GM18520 (cell line): ENCODE measurements at regions not wholly inside any gene's neighbourhood (a gene's known extent, or its start where the extent isn't known, plus 50 kb on each side); places are given as distances from the start of the nearest gene placed in this dataset.

Experiments
- ATAC-seq: cut with Tn5 transposase; IDR thresholded peaks from one replicate; pipeline ENCODE4 v1.9.1; 2021; ENCODE audit not compliant: unreplicated experiment

- no peak for ATAC-seq
Measured at GRCh38 chr7:155138204-155138603, 68.1 kb downstream of the HTR5A start.

- no peak for ATAC-seq
Measured at GRCh38 chr7:155141562-155141961, 71.4 kb downstream of the HTR5A start.

- ATAC-seq: no peak
Measured at GRCh38 chr7:155143381-155143780, 73.3 kb downstream of the HTR5A start.

DNA sequence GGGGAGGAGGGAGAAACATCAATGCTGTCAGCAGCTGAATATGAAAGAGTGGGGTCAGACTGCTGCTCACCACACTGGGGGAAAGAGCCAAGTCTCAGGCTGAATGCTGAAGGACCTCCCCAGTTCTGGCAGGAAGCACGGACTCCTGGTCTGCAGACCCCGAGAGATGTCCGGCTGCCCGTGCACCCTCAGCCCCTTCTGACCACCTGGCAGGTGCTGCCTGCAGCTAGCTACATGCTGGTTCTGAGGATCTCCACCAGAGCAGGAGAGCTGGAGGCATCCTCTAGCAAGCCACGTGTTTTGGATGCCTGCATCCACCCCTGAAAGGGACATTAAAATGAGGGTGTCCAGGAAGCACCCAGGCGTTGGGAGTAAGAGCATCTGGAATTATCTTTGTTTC is 74.2 kb downstream of the HTR5A start:
- no peak for ATAC-seq

GRCh38 chr7:155145477-155146255 is 75.5 kb downstream of the HTR5A start:
- no peak for ATAC-seq

DNA sequence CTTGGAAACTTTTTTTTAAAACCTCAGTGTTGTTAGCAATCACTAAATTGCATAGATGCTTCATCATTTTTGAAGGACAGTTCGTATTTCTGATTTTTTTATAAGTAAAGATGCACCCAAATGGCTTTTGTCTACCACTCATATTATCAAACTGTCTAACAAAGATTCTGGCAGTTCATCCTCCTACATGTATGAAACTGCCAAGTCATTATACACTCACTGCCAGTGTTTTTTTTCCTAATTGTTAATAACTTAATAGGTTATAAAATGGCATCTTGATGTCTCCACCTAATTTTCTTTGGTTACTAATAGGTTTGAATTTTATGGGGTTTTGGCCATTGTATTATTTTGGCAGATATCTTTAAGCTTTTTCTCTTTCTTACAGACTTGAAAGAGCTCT is 77.0 kb downstream of the HTR5A start:
- ATAC-seq: no peak

DNA sequence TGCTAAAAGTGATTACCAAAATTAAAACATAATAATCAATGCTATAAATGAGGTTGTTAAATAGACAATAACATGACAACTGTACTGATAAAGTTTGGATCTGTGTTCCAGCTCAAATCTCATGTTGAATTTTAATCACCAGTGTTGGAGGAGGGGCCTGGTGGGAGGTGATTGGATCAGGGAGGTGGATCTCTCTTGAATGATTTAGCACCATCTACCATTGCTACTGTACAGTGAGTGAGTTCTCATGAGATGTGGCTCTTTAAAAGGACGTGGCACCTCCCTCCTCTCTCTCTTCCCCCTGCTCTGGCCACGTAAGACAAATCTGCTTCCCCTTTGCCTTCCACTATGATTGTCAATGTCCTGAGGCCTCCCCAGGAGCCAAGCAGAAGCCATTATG is 77.5 kb downstream of the HTR5A start:
- ATAC-seq: no peak

DNA sequence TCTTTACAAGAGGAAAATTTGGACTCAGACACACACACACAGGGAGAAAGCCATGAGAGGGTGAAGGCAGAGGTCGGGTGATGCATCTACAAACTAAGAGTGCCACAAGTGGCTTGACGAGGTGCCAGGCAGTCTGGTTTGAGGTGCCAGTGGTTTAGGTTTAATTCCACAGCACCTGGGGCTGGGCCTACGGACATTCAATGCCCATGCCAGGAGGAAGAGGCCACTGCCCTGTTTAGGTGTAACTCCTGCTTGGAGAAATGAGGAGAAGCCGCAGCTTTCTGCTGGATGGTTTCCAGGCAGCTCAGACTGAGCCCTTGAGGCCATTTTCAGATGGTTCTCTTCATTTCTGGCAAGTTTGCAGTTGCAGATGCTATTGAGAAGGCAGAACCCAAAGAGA is 83.6 kb downstream of the HTR5A start:
- no peak for ATAC-seq

DNA sequence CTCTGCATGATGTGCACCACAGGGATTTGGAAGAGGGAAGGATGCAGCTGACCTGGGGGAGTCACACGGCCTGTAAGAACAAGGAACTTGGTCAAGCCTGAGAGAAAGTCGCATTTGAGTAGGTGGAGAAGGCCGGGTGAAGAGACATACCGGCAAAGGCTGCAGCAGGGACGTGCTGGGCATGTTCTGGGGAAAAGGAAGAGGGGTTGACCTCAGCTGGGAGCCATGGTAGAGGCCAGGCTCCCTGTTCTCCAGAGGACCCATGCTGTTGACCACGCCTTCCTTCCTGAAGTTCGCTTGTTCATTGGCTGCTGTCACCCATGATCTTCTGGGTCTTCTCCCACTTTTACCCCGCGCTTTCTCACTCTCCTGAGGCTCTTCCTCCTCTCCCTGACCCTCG is 84.5 kb downstream of the HTR5A start:
- ATAC-seq: no peak

DNA sequence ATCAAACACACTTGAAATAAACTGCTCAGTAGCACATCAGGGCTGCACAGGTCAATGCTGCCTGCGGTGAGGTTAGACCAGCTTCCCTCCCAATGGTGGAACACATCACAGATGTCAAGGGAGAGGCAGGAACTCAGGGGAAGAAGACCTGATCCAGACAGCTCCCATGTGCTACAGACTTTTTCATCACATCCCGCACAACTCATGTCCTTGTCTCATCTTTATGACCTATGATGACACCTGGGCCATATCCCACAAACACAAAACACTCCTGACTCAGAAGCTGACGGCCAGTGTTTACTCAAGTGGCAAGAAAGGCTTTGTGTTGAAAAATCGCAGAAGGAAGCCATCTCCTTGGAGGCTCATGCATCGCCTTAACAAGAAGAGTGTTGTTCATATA is 91.6 kb downstream of the HTR5A start:
- no peak for ATAC-seq

GRCh38 chr7:155162422-155162821 is 92.3 kb downstream of the HTR5A start:
- ATAC-seq: no peak

- no peak for ATAC-seq
Measured at GRCh38 chr7:155163696-155164095, 93.6 kb downstream of the HTR5A start.

DNA sequence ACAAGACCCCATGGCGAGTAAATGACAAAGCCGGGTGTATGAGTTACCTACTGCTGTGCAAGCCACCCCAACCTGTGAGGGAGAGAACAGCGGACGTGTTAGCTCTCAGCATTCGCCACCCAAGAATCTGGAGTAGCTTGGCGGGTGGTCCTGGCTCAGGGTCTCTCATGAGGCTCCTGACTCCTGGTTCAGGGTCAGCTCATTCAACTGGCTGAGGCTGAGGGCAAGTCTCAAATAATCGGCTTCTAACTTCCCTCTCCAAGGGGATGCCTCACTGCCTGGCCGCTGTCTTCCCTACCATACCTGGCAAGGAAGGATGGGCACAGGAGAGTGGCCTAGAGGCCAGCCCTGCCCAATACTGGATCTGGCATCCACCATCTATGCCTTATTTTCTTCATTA is 94.2 kb downstream of the HTR5A start:
- no peak for ATAC-seq

DNA sequence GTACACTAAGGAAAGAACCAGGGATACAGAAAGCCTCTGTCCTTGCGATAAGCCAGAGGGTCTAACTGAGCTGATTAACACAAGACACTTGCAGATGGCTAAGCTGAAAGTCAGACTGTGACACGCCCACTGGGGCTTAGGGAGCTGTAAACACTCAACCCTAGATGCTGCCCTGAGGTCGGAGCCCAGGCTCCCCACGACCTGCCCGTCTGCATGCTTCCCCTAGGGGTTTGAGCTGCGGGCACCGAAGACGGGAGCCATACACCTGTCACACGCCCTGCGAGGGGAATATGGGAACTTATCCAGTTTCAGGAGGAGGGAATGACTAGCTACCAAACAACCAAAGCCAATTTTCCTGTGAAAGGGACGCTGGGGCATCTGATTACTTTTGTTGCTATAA is 96.0 kb downstream of the HTR5A start:
- no peak for ATAC-seq

GRCh38 chr7:155166673-155167370 is 96.7 kb downstream of the HTR5A start:
- peak; percentile 97 for ATAC-seq

GRCh38 chr7:155167706-155168365 is 97.7 kb downstream of the HTR5A start:
- peak; percentile 43 for ATAC-seq

- ATAC-seq: no peak
Measured at GRCh38 chr7:155168597-155169480, 98.7 kb downstream of the HTR5A start.

DNA sequence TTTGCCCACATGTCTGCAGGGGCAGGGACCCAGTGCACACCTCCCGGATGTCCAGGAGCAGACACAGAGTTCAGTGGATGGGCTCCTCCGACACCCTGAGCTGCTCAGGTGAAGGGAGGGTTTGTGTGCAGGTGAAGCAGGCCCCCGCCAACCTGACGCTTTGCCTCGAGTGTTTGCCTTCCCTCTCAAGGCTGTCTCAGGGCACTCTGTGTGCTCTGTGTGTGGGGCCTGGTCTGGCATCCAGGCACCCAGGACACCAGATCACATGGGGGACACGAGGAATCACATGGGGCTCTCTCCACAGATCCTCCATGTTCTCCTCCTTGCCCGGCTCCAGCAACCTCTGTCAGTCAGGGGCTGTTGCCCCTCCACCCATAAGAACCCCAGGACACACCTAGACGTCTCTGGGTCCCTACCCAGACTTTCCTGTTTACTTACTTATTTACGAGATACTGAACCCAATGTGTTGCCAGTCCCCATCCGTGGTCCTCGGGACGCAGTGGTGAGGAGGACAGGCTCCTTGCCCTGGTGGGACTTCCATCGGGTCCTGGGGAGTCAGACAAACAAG is 99.5 kb downstream of the HTR5A start:
- no peak for ATAC-seq

DNA sequence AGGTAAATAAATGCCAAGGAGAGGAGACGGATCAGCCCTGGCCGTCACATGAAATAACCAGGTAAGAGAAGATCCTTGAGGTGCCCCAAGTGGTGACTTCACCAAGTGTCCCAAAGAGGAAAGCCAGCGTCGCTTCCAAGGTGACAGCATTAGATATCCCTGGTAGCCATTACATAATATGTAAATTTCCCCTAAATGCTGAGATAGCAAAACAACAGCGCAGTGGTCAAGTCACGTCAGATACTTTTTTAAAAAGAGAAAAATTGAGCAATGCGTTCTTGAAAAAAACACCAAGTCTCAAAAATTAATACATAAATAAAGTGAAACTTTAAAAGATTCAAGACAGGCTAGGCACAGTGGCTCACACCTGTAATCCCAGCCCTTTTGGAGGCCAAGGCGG is 100.2 kb downstream of the HTR5A start:
- no peak for ATAC-seq

DNA sequence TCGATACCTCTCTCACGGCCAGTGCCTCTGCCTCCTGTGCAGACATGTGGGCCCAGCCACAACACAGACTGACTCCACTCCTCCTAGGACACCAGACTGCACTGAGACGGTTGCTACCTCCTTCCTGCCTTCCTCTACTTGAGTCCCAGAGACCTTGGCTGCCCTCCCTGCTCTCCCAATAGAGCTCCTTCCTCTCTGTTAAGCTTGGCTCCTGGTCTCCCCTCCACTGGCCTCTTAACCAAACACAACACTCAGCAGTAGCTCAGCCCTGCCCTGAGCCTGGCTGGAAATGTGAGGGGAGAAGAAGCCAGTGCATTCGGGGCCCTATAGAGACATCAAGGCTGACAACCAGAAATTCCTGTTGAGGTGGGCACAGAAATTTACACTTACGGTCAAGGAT is 102.0 kb downstream of the HTR5A start:
- ATAC-seq: no peak

DNA sequence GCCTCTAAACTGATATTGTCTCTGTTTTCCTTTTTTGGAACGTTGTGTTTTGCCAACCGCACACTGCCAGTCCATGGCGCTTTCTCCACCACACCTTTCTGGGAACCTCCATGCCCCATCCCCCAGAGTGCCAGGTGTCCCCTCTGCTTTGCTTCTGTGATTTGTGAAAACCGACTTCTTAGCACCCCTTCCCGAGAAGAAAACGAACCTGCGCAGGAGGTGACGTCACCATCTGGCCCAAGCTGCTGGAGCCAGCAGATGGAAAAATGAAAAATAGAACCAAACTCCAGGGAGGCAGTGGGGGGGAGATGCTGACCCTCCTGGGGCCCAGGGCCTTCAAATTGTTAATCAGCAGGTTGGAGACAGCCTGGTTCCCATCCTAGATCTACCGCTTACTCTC is 103.8 kb downstream of the HTR5A start:
- no peak for ATAC-seq
